SU-DHL-6 (cell line): ENCODE measurements at regions not wholly inside any gene's neighbourhood (a gene's known extent, or its start where the extent isn't known, plus 50 kb on each side); places are given as distances from the start of the nearest gene placed in this dataset.

Experiments used
- H2AFZ ChIP-seq: fragments of 200-600 bp; sonication (generic); 2 replicates; pipeline ENCODE4 v1.6.1; 2014; ENCODE audit warnings: low read depth, mild to moderate bottlenecking, moderate library complexity, mixed read lengths, antibody characterized with exemption, low read length; ENCODE audit not compliant: severe bottlenecking
- H3F3A ChIP-seq: fragments of 200-600 bp; shearing (Covaris generic); 2 replicates; pipeline ENCODE4 v1.6.0; 2016; ENCODE audit warnings: antibody characterized with exemption, mild to moderate bottlenecking; ENCODE audit not compliant: insufficient read depth
- H3K27ac ChIP-seq: fragments of 200-600 bp; sonication (generic); 2 replicates; pipeline ENCODE4 v1.5.1; 2016; ENCODE audit warnings: low read depth, mild to moderate bottlenecking, low read length, moderate library complexity, mixed read lengths
- H3K27me3 ChIP-seq: fragments of 200-600 bp; sonication (generic), shearing (Covaris generic); 2 replicates; pipeline ENCODE4 v1.6.0; 2014; ENCODE audit warnings: mild to moderate bottlenecking, low read length
- H3K36me3 ChIP-seq: fragments of 200-600 bp; sonication (generic); 2 replicates; pipeline ENCODE4 v1.6.1; 2014; ENCODE audit warnings: mild to moderate bottlenecking, low read length, mixed read lengths
- H3K4me2 ChIP-seq: fragments of 300-600, 200-600 bp; shearing (Covaris generic), sonication (generic); 2 replicates; pipeline ENCODE4 v1.6.0; 2014; ENCODE audit warnings: low read length, low read depth, mild to moderate bottlenecking; ENCODE audit not compliant: poor library complexity, severe bottlenecking
- H3K4me3 ChIP-seq: fragments of 200-600 bp; sonication (generic); 2 replicates; pipeline ENCODE4 v1.5.1; 2014; ENCODE audit warnings: antibody characterized with exemption, low read length, mild to moderate bottlenecking, mixed read lengths; ENCODE audit not compliant: insufficient read depth, poor library complexity, severe bottlenecking
- H3K79me2 ChIP-seq: fragments of 200-600 bp; sonication (generic); 2 replicates; pipeline ENCODE4 v1.6.1; 2014; ENCODE audit warnings: mild to moderate bottlenecking, low read length, moderate library complexity; ENCODE audit not compliant: insufficient read depth
- H3K9ac ChIP-seq: fragments of 200-600 bp; sonication (generic); 2 replicates; pipeline ENCODE4 v1.7.0; 2014; ENCODE audit warnings: mild to moderate bottlenecking, low read length
- H3K9me2 ChIP-seq: fragments of 200-600 bp; sonication (generic); replicated peaks from 2 replicates; pipeline ENCODE4 v1.6.1; 2014; ENCODE audit warnings: low read length; ENCODE audit not compliant: insufficient read depth
- H3K9me3 ChIP-seq: fragments of 200-600 bp; sonication (generic); 2 replicates; pipeline ENCODE4 v1.6.1; 2014; ENCODE audit warnings: low read length, mixed read lengths; ENCODE audit not compliant: insufficient read depth
- H4K20me1 ChIP-seq: fragments of 200-600 bp; sonication (generic); 2 replicates; pipeline ENCODE4 v1.6.1; 2014; ENCODE audit warnings: low read depth, mild to moderate bottlenecking, antibody characterized with exemption, low read length, moderate library complexity, mixed read lengths
- CTCF ChIP-seq: fragments of 200-600 bp; sonication (generic); IDR thresholded peaks from one replicate; pipeline ENCODE4 v1.5.1; 2017; ENCODE audit warnings: antibody characterized with exemption, mild to moderate bottlenecking, low read length, moderate library complexity; ENCODE audit not compliant: insufficient read depth, poor library complexity, severe bottlenecking
- EZH2phosphoT487 ChIP-seq: fragments of 200-600 bp; sonication (generic), shearing (Covaris generic); conservative IDR thresholded peaks from 2 replicates; pipeline ENCODE4 v1.6.1; 2018; ENCODE audit warnings: mild to moderate bottlenecking, antibody characterized with exemption, low read length, moderate library complexity, mixed read lengths

DNA sequence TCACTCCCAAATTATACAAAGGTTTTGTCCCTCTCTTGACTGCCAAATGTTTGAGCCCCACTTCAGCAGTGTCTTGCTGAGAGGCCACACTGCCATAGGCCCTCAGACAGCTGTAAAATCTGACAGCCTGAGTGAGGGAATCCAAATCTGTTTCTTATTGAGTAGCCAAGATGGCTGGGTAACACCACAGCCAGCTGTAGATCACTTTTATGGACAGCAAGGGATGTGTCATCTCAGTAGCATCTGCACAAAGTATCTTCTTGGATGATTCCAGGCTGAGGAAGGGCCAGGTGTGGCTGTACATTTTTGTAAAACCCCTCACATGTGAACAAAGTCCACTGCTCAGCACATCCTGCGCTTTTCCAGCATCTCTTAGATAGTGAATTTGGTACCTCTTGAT is 237.0 kb upstream of the LRTM1 start:
- H3K36me3 ChIP-seq: no peaks in the 10 kb centered on the region
- TF ChIP-seq CTCF: no peak
- TF ChIP-seq EZH2phosphoT487: no peak
- no peak overlapping the region for H3K4me3 ChIP-seq
- H3K79me2 ChIP-seq: no peaks in the 10 kb centered on the region
- no peak overlapping the region for H3K4me2 ChIP-seq
- no peak overlapping the region for H3K9ac ChIP-seq
- H3K9me2 ChIP-seq: no peaks in the 10 kb centered on the region
- no peak overlapping the region for H2AFZ ChIP-seq
- no peaks in the 10 kb centered on the region for H3K27me3 ChIP-seq
- H3K27ac ChIP-seq: no peak overlapping the region
- H3F3A ChIP-seq: no peaks in the 10 kb centered on the region
- H4K20me1 ChIP-seq: no peaks in the 10 kb centered on the region
- H3K9me3 ChIP-seq: no peaks in the 10 kb centered on the region

- H3F3A ChIP-seq: no peaks in the 10 kb centered on the region
- no peak overlapping the region for H2AFZ ChIP-seq
- no peaks in the 10 kb centered on the region for H3K9me3 ChIP-seq
- no peaks in the 10 kb centered on the region for H4K20me1 ChIP-seq
- H3K27ac ChIP-seq: no peak overlapping the region
- no peaks in the 10 kb centered on the region for H3K27me3 ChIP-seq
- no peaks in the 10 kb centered on the region for H3K36me3 ChIP-seq
- H3K4me3 ChIP-seq: no peak overlapping the region
- H3K9me2 ChIP-seq: no peaks in the 10 kb centered on the region
- TF ChIP-seq CTCF (no peak), EZH2phosphoT487 (no peak)
- H3K79me2 ChIP-seq: no peaks in the 10 kb centered on the region
- H3K9ac ChIP-seq: no peak overlapping the region
- H3K4me2 ChIP-seq: no peak overlapping the region
These were observed 236.3 kb upstream of the LRTM1 start for GRCh38 chr3:55164191-55164590.

DNA sequence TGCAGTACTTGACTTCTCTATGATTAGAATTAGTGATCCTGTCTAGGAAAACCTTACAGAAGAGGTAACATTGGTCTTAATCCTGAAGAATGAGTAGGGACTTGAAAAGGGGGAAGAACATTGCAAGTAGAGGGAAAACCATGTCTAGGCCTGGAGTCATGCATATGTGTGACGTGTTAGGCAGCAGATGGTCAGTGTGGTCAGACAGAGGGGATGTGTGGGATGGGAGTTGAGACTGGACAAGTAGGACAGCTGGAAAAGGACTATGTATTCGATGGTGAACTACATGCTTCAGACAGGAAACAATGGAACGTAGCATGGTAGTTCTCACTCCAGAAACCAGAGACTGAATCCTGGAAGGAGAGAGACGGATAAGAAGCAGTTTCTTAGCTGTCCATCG is 235.6 kb upstream of the LRTM1 start:
- Histone ChIP-seq H3K4me3 (no peak overlapping the region), H3F3A (no peaks in the 10 kb centered on the region), H3K9ac (no peak overlapping the region), H3K27ac (no peak overlapping the region), H3K36me3 (no peaks in the 10 kb centered on the region), H3K9me2 (no peaks in the 10 kb centered on the region), H3K79me2 (no peaks in the 10 kb centered on the region), H3K27me3 (no peaks in the 10 kb centered on the region), H2AFZ (no peak overlapping the region), H3K9me3 (no peaks in the 10 kb centered on the region), H4K20me1 (no peaks in the 10 kb centered on the region), H3K4me2 (no peak overlapping the region)
- TF ChIP-seq CTCF (no peak), EZH2phosphoT487 (no peak)
